ENCODE measurements at regions not wholly inside any gene's neighbourhood (a gene's known extent, or its start where the extent isn't known, plus 50 kb on each side); places are given as distances from the start of the nearest gene placed in this dataset.
A peak's percentile ranks its signal among the peaks of the same experiment; 100 is the strongest.

DNA sequence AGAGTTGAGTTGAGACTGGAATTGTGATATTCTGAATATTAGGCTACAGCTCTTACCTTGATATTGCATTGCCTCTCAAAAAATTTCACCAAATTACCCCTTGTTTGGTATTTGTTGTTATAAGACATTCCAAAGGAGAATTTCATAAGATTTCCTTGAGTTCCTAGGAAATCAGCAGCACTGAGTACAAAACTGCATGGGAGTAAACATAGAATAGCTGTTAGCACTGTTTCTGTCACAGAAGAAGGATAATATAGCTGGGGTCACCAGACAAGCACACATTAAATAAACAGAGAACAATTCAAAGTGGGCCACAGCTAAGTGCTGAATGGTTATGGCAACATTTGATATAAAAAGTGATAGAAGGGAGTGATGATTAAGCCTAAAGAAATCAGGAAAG, 724.3 kb downstream of the PRELID2 start:
- no peak overlapping the region for H3K4me3 ChIP-seq (ENCODE audit: low read depth, low read length)
- no peak for DNase-seq (ENCODE audit: low read depth)
- TF ChIP-seq CTCF (IDR thresholded peaks at IDR 0.05; ENCODE audit: low read depth, low read length) = no peak
- no peak for TF ChIP-seq MYC (IDR thresholded peaks at IDR 0.05; ENCODE audit: low read depth, low read length)
- no peak for TF ChIP-seq MAX (IDR thresholded peaks at IDR 0.05; ENCODE audit: low read depth, low read length)
- no peak for TF ChIP-seq POLR2A (IDR thresholded peaks at IDR 0.05; ENCODE audit: extremely low read depth, insufficient read length)

GRCh38 chr5:145110181-145110580, 725.0 kb downstream of the PRELID2 start:
- no peak for DNase-seq (ENCODE audit: low read depth)
- no peak overlapping the region for H3K4me3 ChIP-seq (ENCODE audit: low read depth, low read length)
- TF ChIP-seq POLR2A (IDR thresholded peaks at IDR 0.05; ENCODE audit: extremely low read depth, insufficient read length) (no peak), MAX (IDR thresholded peaks at IDR 0.05; ENCODE audit: low read depth, low read length) (no peak), MYC (IDR thresholded peaks at IDR 0.05; ENCODE audit: low read depth, low read length) (no peak), CTCF (IDR thresholded peaks at IDR 0.05; ENCODE audit: low read depth, low read length) (no peak)

GRCh38 chr5:145105384-145105783, 729.8 kb downstream of the PRELID2 start:
- no peak for TF ChIP-seq POLR2A (IDR thresholded peaks at IDR 0.05; ENCODE audit: extremely low read depth, insufficient read length)
- TF ChIP-seq MYC (IDR thresholded peaks at IDR 0.05; ENCODE audit: low read depth, low read length) = no peak
- no peak for TF ChIP-seq MAX (IDR thresholded peaks at IDR 0.05; ENCODE audit: low read depth, low read length)
- TF ChIP-seq CTCF (IDR thresholded peaks at IDR 0.05; ENCODE audit: low read depth, low read length) = no peak
- no peak overlapping the region for H3K4me3 ChIP-seq (ENCODE audit: low read depth, low read length)
- DNase-seq (ENCODE audit: low read depth) = no peak

DNA sequence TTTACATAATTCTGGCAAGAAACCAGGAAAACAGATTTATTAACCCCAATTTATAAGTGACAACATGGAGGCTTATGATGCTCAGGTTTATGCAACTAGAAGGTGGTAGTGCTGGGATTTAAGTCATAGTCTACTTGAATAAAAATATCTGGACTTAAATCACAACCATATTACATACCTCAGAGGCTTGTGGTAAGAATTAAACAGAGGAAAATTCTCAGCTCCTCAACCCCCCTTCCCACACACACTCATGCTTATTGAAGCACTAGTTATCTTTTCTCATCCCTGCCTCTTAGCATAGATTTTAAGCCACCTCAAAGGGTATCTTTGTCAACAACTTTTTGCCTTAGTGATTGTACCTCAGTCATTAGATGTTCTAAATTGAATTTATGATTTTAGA, 731.0 kb downstream of the PRELID2 start:
- no peak for TF ChIP-seq POLR2A (IDR thresholded peaks at IDR 0.05; ENCODE audit: extremely low read depth, insufficient read length)
- no peak for TF ChIP-seq MYC (IDR thresholded peaks at IDR 0.05; ENCODE audit: low read depth, low read length)
- TF ChIP-seq MAX (IDR thresholded peaks at IDR 0.05; ENCODE audit: low read depth, low read length) = no peak
- TF ChIP-seq CTCF (IDR thresholded peaks at IDR 0.05; ENCODE audit: low read depth, low read length) = no peak
- no peak overlapping the region for H3K4me3 ChIP-seq (ENCODE audit: low read depth, low read length)
- no peak for DNase-seq (ENCODE audit: low read depth)

- no peak overlapping the region for H3K4me3 ChIP-seq (ENCODE audit: low read depth, low read length)
- peak; percentile 7 for DNase-seq (ENCODE audit: low read depth)
- no peak for TF ChIP-seq POLR2A (IDR thresholded peaks at IDR 0.05; ENCODE audit: extremely low read depth, insufficient read length)
- peak; percentile 48 for TF ChIP-seq CTCF (IDR thresholded peaks at IDR 0.05; ENCODE audit: low read depth, low read length)
- no peak for TF ChIP-seq MYC (IDR thresholded peaks at IDR 0.05; ENCODE audit: low read depth, low read length)
- peak; percentile 44; the same call in 1 of the 2 replicates for TF ChIP-seq MAX (IDR thresholded peaks at IDR 0.05; ENCODE audit: low read depth, low read length)
These were observed 733.9 kb downstream of the PRELID2 start for GRCh38 chr5:145101246-145101645.

DNA sequence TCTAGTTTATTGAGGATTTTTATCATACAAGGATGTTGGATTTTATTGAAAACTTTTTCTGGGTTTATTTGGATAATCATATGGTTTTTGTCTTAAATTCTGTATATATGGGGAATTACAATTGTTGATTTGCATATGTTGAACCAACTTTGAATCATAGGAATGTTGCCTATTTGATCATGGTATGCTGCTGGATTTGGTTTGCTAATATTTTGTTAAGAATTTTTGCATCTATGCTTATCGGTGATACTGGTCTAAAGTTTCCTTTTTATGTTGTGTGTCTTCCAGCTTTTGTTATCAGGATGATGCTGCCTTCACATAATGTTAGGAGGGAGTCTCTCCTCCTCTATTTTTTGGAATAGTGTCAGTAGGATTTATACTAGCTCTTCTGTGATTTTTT, 745.0 kb downstream of the PRELID2 start:
- no peak overlapping the region for H3K4me3 ChIP-seq (ENCODE audit: low read depth, low read length)
- TF ChIP-seq MAX (IDR thresholded peaks at IDR 0.05; ENCODE audit: low read depth, low read length) = no peak
- no peak for TF ChIP-seq MYC (IDR thresholded peaks at IDR 0.05; ENCODE audit: low read depth, low read length)
- TF ChIP-seq POLR2A (IDR thresholded peaks at IDR 0.05; ENCODE audit: extremely low read depth, insufficient read length) = no peak
- no peak for TF ChIP-seq CTCF (IDR thresholded peaks at IDR 0.05; ENCODE audit: low read depth, low read length)
- DNase-seq (ENCODE audit: low read depth) = no peak

Measured in NB4 (cell line).